PC-9 (cell line): ENCODE measurements at regions not wholly inside any gene's neighbourhood (a gene's known extent, or its start where the extent isn't known, plus 50 kb on each side); places are given as distances from the start of the nearest gene placed in this dataset.

Experiments used
- BruUV-seq: library from RNA; stranded (reverse); fragments of 400-500 nt; replicated peaks from 2 replicates; lab custom pipeline; 2021; lab: Mats Ljungman, UMichigan
- CTCF ChIA-PET: fragments of 300-600 bp; sonication (Branson Sonifier 250); formaldehyde crosslinking; loops from one replicate; lab custom pipeline; 2022; ENCODE audit warnings: antibody characterized with exemption; lab: Charles Lee
- POLR2A ChIA-PET: fragments of 300-600 bp; sonication (Branson Sonifier 250); formaldehyde crosslinking; loops from one replicate; lab custom pipeline; 2022; ENCODE audit warnings: antibody characterized with exemption; ENCODE audit not compliant: unreplicated experiment; lab: Charles Lee
- DNase-seq, 2 experiments: peaks; one replicate each; pipeline versions ENCODE4 v3.0.0 to v3.0.0-alpha.2; 2015 to 2022; ENCODE audit warnings: mixed read lengths in 1 of 2
- H2AFZ ChIP-seq: fragments of 200-600 bp; sonication (generic); 2 replicates; pipeline ENCODE4 v1.8.1; 2017; ENCODE audit warnings: antibody characterized with exemption
- H3F3A ChIP-seq: fragments of 200-600 bp; sonication (generic); 2 replicates; pipeline ENCODE4 v1.8.1; 2017; ENCODE audit warnings: antibody characterized with exemption, mild to moderate bottlenecking, low read depth; ENCODE audit not compliant: insufficient read depth
- H3K27ac ChIP-seq: fragments of 200-600 bp; sonication (generic); 2 replicates; pipeline ENCODE4 v1.6.1; 2016; ENCODE audit warnings: mixed run types
- H3K27me3 ChIP-seq: fragments of 200-600 bp; sonication (generic); 2 replicates; pipeline ENCODE4 v1.6.1; 2016; ENCODE audit warnings: low read depth, mixed run types; ENCODE audit not compliant: insufficient read depth
- H3K36me3 ChIP-seq: fragments of 200-600 bp; sonication (generic); 2 replicates; pipeline ENCODE4 v1.6.1; 2016; ENCODE audit warnings: low read depth, mixed run types
- H3K4me1 ChIP-seq: fragments of 200-600 bp; sonication (generic); replicated peaks from 2 replicates; pipeline ENCODE4 v1.6.1; 2016; ENCODE audit warnings: mixed run types; ENCODE audit not compliant: insufficient read depth
- H3K4me2 ChIP-seq: fragments of 200-600 bp; sonication (generic); 2 replicates; pipeline ENCODE4 v1.6.1; 2017; ENCODE audit warnings: mixed run types
- H3K4me3 ChIP-seq: fragments of 200-600 bp; sonication (generic); 2 replicates; pipeline ENCODE4 v1.6.1; 2016; ENCODE audit warnings: mixed run types
- H3K79me2 ChIP-seq: fragments of 200-600 bp; sonication (generic); 2 replicates; pipeline ENCODE4 v1.6.1; 2017; ENCODE audit warnings: low read depth, mixed run types
- H3K9me2 ChIP-seq: fragments of 200-600 bp; sonication (generic); 2 replicates; pipeline ENCODE4 v1.8.1; 2017; ENCODE audit warnings: mild to moderate bottlenecking; ENCODE audit not compliant: insufficient read depth
- H3K9me3 ChIP-seq: fragments of 200-600 bp; sonication (generic); 2 replicates; pipeline ENCODE4 v1.8.1; 2016; ENCODE audit warnings: low read depth; ENCODE audit not compliant: insufficient read depth
- H4K20me1 ChIP-seq: fragments of 200-600 bp; sonication (generic); 2 replicates; pipeline ENCODE4 v1.8.1; 2017; ENCODE audit not compliant: insufficient read depth
- EZH2 ChIP-seq: fragments of 200-600 bp; sonication (generic); IDR thresholded peaks from 2 replicates; pipeline ENCODE4 v1.8.0; 2017; ENCODE audit warnings: antibody characterized with exemption, low read depth
- intact Hi-C: fragments of 100-400 bp; cut with micrococcal nuclease; formaldehyde crosslinking; loops from one replicate; pipeline ENCODE4 v1.10.0; 2022; ENCODE audit not compliant: unreplicated experiment
- TF ChIP-seq, protein P1 (sequence below): fragments of 200-600 bp; sonication (generic); conservative IDR thresholded peaks from 2 replicates; pipeline ENCODE4 v1.6.1; 2017; ENCODE audit warnings: mixed run types, antibody characterized with exemption, mild to moderate bottlenecking, moderate library complexity

DNA sequence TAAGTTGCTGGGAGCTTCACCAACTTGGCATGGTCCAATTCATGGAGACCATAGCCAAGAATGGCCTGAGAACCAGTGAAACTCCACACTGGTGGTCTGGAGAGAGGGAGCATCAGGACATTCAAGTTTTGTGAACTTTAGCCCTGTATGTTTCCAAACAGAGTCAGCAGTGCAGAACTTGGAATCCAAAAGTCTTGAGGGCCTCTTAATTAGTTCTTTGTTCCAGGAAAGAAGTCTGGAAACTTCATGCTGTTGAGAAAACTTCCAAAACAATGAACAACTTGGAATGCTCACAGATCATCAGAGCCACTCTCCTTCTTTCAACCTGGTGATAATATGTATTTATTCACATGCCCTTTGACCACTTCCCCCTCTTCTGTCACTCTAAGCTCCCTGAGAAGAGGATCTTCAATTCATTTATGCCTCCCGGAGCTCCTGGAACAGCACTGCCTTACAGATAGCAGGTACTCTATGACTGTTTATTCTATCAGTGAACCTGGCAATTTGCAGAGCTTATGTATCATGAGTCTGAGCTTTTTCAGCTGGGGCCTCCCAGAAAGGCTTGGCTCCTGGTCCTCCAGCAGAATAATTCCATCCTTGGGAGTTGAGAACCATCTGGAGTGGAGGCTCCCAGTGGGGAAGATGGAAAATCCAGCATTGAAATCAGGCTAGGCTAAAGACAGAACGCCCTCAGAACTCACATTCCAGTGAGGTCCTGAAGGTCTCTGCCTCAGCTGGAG, 191.4 kb downstream of the KTN1 start:
- H3K27me3 ChIP-seq = no peaks in the 10 kb centered on the region
- intact Hi-C loops = no loop called here
- no peak overlapping the region for H2AFZ ChIP-seq
- H3K4me2 ChIP-seq = no peak overlapping the region
- no peaks in the 10 kb centered on the region for H4K20me1 ChIP-seq
- H3K79me2 ChIP-seq = no peaks in the 10 kb centered on the region
- H3K36me3 ChIP-seq = no peaks in the 10 kb centered on the region
- no peaks in the 10 kb centered on the region for H3F3A ChIP-seq
- ChIA-PET POLR2A (no interaction called here), CTCF (no interaction called here)
- DNase-seq = no peak
- no TSS peak for BruUV-seq
- H3K9me2 ChIP-seq = no peaks in the 10 kb centered on the region
- H3K27ac ChIP-seq = no peak overlapping the region
- H3K4me1 ChIP-seq = peaks cover 4% of the 10 kb centered on the region; the same call in 1 of the 2 replicates
- TF ChIP-seq, protein P1, sequence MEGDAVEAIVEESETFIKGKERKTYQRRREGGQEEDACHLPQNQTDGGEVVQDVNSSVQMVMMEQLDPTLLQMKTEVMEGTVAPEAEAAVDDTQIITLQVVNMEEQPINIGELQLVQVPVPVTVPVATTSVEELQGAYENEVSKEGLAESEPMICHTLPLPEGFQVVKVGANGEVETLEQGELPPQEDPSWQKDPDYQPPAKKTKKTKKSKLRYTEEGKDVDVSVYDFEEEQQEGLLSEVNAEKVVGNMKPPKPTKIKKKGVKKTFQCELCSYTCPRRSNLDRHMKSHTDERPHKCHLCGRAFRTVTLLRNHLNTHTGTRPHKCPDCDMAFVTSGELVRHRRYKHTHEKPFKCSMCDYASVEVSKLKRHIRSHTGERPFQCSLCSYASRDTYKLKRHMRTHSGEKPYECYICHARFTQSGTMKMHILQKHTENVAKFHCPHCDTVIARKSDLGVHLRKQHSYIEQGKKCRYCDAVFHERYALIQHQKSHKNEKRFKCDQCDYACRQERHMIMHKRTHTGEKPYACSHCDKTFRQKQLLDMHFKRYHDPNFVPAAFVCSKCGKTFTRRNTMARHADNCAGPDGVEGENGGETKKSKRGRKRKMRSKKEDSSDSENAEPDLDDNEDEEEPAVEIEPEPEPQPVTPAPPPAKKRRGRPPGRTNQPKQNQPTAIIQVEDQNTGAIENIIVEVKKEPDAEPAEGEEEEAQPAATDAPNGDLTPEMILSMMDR = no peak
- no peak for TF ChIP-seq EZH2
- H3K4me3 ChIP-seq = no peak overlapping the region
- H3K9me3 ChIP-seq = no peaks in the 10 kb centered on the region

- ChIA-PET POLR2A (no interaction called here), CTCF (no interaction called here)
- no peak for TF ChIP-seq EZH2
- TF ChIP-seq, protein P1 = no peak
- DNase-seq = no peak
- H2AFZ ChIP-seq = no peak overlapping the region
- no peaks in the 10 kb centered on the region for H3K79me2 ChIP-seq
- BruUV-seq = no TSS peak
- no peaks in the 10 kb centered on the region for H3K36me3 ChIP-seq
- H3K4me3 ChIP-seq = no peak overlapping the region
- H3K4me2 ChIP-seq = no peak overlapping the region
- H3K9me2 ChIP-seq = no peaks in the 10 kb centered on the region
- H4K20me1 ChIP-seq = no peaks in the 10 kb centered on the region
- no peaks in the 10 kb centered on the region for H3F3A ChIP-seq
- no peaks in the 10 kb centered on the region; the same call in 1 of the 2 replicates for H3K4me1 ChIP-seq
- H3K27ac ChIP-seq = no peak overlapping the region
- no peaks in the 10 kb centered on the region for H3K27me3 ChIP-seq
- intact Hi-C loops = no loop called here
- H3K9me3 ChIP-seq = no peaks in the 10 kb centered on the region
Measured at GRCh38 chr14:55772486-55772885, 192.5 kb downstream of the KTN1 start.

GRCh38 chr14:55773312-55773711, 193.3 kb downstream of the KTN1 start:
- Histone ChIP-seq H3K79me2 (no peaks in the 10 kb centered on the region), H3K27me3 (no peaks in the 10 kb centered on the region), H3K9me2 (no peaks in the 10 kb centered on the region), H3K9me3 (no peaks in the 10 kb centered on the region), H3K4me3 (no peak overlapping the region), H3F3A (no peaks in the 10 kb centered on the region), H3K4me1 (no peaks in the 10 kb centered on the region; the same call in 1 of the 2 replicates), H3K4me2 (no peak overlapping the region), H3K27ac (no peak overlapping the region), H2AFZ (no peak overlapping the region), H3K36me3 (no peaks in the 10 kb centered on the region), H4K20me1 (no peaks in the 10 kb centered on the region)
- ChIA-PET POLR2A (no interaction called here), CTCF (no interaction called here)
- no peak for DNase-seq
- intact Hi-C loops = no loop called here
- TF ChIP-seq, protein P1 = no peak
- TF ChIP-seq EZH2 = no peak
- BruUV-seq = no TSS peak
